KOPT-K1 (cell line): ENCODE measurements at regions not wholly inside any gene's neighbourhood (a gene's known extent, or its start where the extent isn't known, plus 50 kb on each side); places are given as distances from the start of the nearest gene placed in this dataset.
"Not testable (repeated sequence)": the region's sequence is repeated elsewhere in the genome, so short reads cannot be mapped to it uniquely, and the experiment has no call there.

Source experiments
- H3K27ac ChIP-seq: fragments of 200-600 bp; sonication (generic); 2 replicates; pipeline ENCODE4 v1.5.1; 2016; ENCODE audit warnings: antibody characterized with exemption, mild to moderate bottlenecking, low read depth, low read length; ENCODE audit not compliant: poor library complexity, severe bottlenecking
- H3K36me3 ChIP-seq: fragments of 200-600 bp; sonication (generic); 2 replicates; pipeline ENCODE4 v1.5.1; 2017; ENCODE audit warnings: antibody characterized with exemption, mild to moderate bottlenecking, low read length, moderate library complexity; ENCODE audit not compliant: insufficient read depth
- H3K9me3 ChIP-seq: fragments of 200-600 bp; sonication (generic); 2 replicates; pipeline ENCODE4 v1.5.1; 2017; ENCODE audit warnings: antibody characterized with exemption, low read length, mild to moderate bottlenecking; ENCODE audit not compliant: insufficient read depth, poor library complexity, severe bottlenecking

GRCh38 chr11:90426442-90426841 lies 203.6 kb upstream of the CHORDC1 start:
- H3K36me3 ChIP-seq, result no peaks in the 10 kb centered on the region
- H3K27ac ChIP-seq, result no peak overlapping the region
- no peaks in the 10 kb centered on the region for H3K9me3 ChIP-seq

- no peaks in the 10 kb centered on the region for H3K9me3 ChIP-seq
- no peak overlapping the region for H3K27ac ChIP-seq
- no peaks in the 10 kb centered on the region for H3K36me3 ChIP-seq
Observed at GRCh38 chr11:90423378-90423777, 200.5 kb upstream of the CHORDC1 start.

- H3K27ac ChIP-seq, H3K36me3 ChIP-seq, H3K9me3 ChIP-seq: not testable (repeated sequence)
Observed at GRCh38 chr11:90422787-90423186, 199.9 kb upstream of the CHORDC1 start.

- Histone ChIP-seq H3K36me3 (no peaks in the 10 kb centered on the region), H3K9me3 (no peaks in the 10 kb centered on the region), H3K27ac (no peak overlapping the region)
Observed at GRCh38 chr11:90414221-90414620, 191.4 kb upstream of the CHORDC1 start.

- no peaks in the 10 kb centered on the region for H3K36me3 ChIP-seq
Observed at GRCh38 chr11:90407350-90407749, 184.5 kb upstream of the CHORDC1 start.

GRCh38 chr11:90392692-90393091 lies 169.8 kb upstream of the CHORDC1 start:
- Histone ChIP-seq H3K9me3 (no peaks in the 10 kb centered on the region), H3K27ac (no peak overlapping the region), H3K36me3 (no peaks in the 10 kb centered on the region)

More at GRCh38 chr11:90407350-90407749, 184.5 kb upstream of the CHORDC1 start:
- H3K9me3 ChIP-seq, result no peaks in the 10 kb centered on the region
- no peak overlapping the region for H3K27ac ChIP-seq

- H3K9me3 ChIP-seq, result no peaks in the 10 kb centered on the region
- H3K27ac ChIP-seq, result no peak overlapping the region
- no peaks in the 10 kb centered on the region for H3K36me3 ChIP-seq
Observed at GRCh38 chr11:90391756-90392155, 168.9 kb upstream of the CHORDC1 start.

- H3K9me3 ChIP-seq, result no peaks in the 10 kb centered on the region
- no peak overlapping the region for H3K27ac ChIP-seq
- H3K36me3 ChIP-seq, result no peaks in the 10 kb centered on the region
Observed at GRCh38 chr11:90380206-90380605, 157.4 kb upstream of the CHORDC1 start.

GRCh38 chr11:90373971-90374370 lies 151.1 kb upstream of the CHORDC1 start:
- no peaks in the 10 kb centered on the region for H3K9me3 ChIP-seq
- H3K27ac ChIP-seq, result no peak overlapping the region
- no peaks in the 10 kb centered on the region for H3K36me3 ChIP-seq

- Histone ChIP-seq H3K9me3 (no peaks in the 10 kb centered on the region), H3K36me3 (no peaks in the 10 kb centered on the region)
Observed at GRCh38 chr11:90364527-90364926, 141.7 kb upstream of the CHORDC1 start.

GRCh38 chr11:90363739-90364138 lies 140.9 kb upstream of the CHORDC1 start:
- no peaks in the 10 kb centered on the region for H3K36me3 ChIP-seq
- H3K9me3 ChIP-seq, result no peaks in the 10 kb centered on the region
- no peak overlapping the region for H3K27ac ChIP-seq

More at GRCh38 chr11:90364527-90364926, 141.7 kb upstream of the CHORDC1 start:
- H3K27ac ChIP-seq, result no peak overlapping the region

- no peaks in the 10 kb centered on the region for H3K36me3 ChIP-seq
- no peak overlapping the region for H3K27ac ChIP-seq
- no peaks in the 10 kb centered on the region for H3K9me3 ChIP-seq
Observed at GRCh38 chr11:90355200-90355599, 132.4 kb upstream of the CHORDC1 start.

GRCh38 chr11:90349731-90350130 lies 126.9 kb upstream of the CHORDC1 start:
- Histone ChIP-seq H3K36me3 (no peaks in the 10 kb centered on the region), H3K9me3 (no peaks in the 10 kb centered on the region), H3K27ac (no peak overlapping the region)

- Histone ChIP-seq H3K9me3 (no peaks in the 10 kb centered on the region), H3K27ac (no peak overlapping the region), H3K36me3 (no peaks in the 10 kb centered on the region)
Observed at GRCh38 chr11:90344546-90344945, 121.7 kb upstream of the CHORDC1 start.

- H3K9me3 ChIP-seq, result no peaks in the 10 kb centered on the region
- no peak overlapping the region for H3K27ac ChIP-seq
- no peaks in the 10 kb centered on the region for H3K36me3 ChIP-seq
Observed at GRCh38 chr11:90343673-90344072, 120.8 kb upstream of the CHORDC1 start.

- H3K27ac ChIP-seq, result no peak overlapping the region
- H3K36me3 ChIP-seq, result no peaks in the 10 kb centered on the region
- no peaks in the 10 kb centered on the region for H3K9me3 ChIP-seq
Observed at GRCh38 chr11:90341986-90342385, 119.1 kb upstream of the CHORDC1 start.

- Histone ChIP-seq H3K9me3 (no peaks in the 10 kb centered on the region), H3K27ac (no peak overlapping the region), H3K36me3 (no peaks in the 10 kb centered on the region)
Observed at GRCh38 chr11:90332415-90332814, 109.6 kb upstream of the CHORDC1 start.
